ENCODE measurements at regions not wholly inside any gene's neighbourhood (a gene's known extent, or its start where the extent isn't known, plus 50 kb on each side); places are given as distances from the start of the nearest gene placed in this dataset.

DNA sequence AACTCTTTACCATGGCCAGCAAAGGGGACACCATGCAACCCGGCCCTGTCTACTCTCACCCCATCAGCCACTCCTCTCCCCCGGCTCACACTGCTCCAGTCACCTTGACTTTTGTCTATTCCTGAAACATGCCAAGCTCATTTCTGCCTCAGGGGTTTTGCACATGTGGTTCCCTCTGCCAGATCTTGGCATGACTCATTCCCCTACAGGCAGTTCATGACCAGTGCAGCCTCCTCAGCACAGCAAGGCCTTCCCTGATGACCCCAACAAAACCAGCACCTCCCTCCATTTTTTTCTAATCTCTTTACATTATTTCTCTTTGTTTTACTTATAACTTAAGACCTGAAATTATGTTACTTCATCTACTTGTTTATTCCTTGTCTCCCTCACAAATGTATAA is 58.6 kb upstream of the GJB5 start:
- DNase-seq (ENCODE audit: insufficient read length, low spot score) (no peak), FAIRE-seq (no peak)
- TF ChIP-seq, protein P1, sequence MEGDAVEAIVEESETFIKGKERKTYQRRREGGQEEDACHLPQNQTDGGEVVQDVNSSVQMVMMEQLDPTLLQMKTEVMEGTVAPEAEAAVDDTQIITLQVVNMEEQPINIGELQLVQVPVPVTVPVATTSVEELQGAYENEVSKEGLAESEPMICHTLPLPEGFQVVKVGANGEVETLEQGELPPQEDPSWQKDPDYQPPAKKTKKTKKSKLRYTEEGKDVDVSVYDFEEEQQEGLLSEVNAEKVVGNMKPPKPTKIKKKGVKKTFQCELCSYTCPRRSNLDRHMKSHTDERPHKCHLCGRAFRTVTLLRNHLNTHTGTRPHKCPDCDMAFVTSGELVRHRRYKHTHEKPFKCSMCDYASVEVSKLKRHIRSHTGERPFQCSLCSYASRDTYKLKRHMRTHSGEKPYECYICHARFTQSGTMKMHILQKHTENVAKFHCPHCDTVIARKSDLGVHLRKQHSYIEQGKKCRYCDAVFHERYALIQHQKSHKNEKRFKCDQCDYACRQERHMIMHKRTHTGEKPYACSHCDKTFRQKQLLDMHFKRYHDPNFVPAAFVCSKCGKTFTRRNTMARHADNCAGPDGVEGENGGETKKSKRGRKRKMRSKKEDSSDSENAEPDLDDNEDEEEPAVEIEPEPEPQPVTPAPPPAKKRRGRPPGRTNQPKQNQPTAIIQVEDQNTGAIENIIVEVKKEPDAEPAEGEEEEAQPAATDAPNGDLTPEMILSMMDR (IDR thresholded peaks at IDR 0.05; ENCODE audit: insufficient read depth, missing control alignments): no peak

DNA sequence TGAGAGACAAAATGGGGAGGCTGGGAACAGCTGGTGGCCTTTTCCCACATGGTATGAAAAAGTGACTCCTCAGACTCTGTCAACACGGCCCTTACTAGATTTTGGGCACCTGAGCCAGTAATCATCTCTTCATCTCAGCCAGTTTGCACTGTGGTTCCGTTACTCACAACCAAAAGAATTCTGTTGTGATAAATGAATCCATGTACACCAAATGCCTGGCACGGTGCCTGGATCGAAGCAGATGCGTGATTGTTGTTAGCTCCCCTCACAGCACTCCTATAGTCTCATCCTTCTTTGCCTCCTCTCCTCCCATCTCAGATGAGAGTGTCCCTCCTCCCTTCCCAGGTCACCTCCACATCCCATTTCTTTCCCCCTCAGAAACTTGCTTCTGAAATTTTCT is 57.9 kb upstream of the GJB5 start:
- FAIRE-seq (no peak), DNase-seq (ENCODE audit: insufficient read length, low spot score) (no peak)
- TF ChIP-seq, protein P1 (IDR thresholded peaks at IDR 0.05; ENCODE audit: insufficient read depth, missing control alignments): no peak

DNA sequence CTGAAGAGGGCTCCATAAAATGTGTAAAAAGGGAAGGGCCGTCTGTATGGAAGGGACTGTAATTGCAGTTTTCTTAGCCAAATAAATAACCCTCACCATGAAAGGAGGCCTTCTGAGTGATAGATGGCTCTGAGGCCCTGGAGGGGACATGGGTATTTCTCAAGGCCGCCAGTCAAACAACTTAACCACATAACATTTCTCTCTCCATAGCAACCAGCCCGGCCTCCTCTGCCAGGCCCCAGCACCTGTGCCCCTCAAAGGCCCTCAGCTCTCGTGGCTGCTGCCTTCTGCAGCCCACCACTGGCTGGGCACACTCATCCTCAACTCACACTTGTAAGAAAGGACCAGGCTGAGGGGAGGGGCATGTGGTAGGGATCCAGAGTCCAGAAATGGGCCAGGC is 57.0 kb upstream of the GJB5 start:
- TF ChIP-seq, protein P1 (IDR thresholded peaks at IDR 0.05; ENCODE audit: insufficient read depth, missing control alignments): no peak
- FAIRE-seq (no peak), DNase-seq (ENCODE audit: insufficient read length, low spot score) (no peak)

DNA sequence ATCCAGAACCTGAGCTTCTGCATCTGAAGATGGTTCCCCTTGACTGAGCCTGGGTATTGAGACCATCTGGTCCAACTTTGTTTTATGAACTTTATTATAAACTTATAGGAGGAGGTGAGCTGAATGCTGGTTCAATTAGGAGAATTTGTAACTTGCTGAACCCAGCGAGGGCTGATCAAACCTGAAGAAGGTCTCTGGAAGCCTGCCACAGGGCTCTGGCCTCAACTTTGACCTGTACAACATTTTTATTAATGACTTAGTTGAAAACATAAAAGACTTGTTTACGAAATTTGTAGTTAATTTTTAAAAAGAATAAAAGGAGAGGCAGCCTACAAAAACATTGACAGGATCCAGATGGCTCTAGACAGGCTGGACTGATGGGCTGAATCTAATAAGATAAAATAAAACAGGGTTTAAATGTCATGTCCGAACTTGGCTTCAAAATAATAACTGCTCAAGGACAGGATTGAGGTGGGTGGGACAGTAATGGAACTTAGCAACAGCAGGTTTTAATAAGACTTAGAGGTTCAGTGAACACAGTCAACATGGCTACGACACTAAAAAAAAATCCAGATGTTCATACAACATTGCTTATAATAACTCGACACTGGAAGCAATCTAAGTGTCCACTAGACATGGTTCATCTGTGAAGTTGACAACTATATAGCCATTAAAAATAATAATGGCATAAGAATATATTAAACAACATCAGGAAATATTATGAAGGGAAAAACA is 53.4 kb upstream of the GJB5 start:
- TF ChIP-seq, protein P1 (IDR thresholded peaks at IDR 0.05; ENCODE audit: insufficient read depth, missing control alignments): no peak
- no peak for FAIRE-seq
- no peak for DNase-seq (ENCODE audit: insufficient read length, low spot score)
